ENCODE measurements at regions not wholly inside any gene's neighbourhood (a gene's known extent, or its start where the extent isn't known, plus 50 kb on each side); places are given as distances from the start of the nearest gene placed in this dataset.

GRCh38 chr2:16291226-16291625 is 350.9 kb downstream of the MYCN start:
- no peak for DNase-seq

- no peak for DNase-seq
Observed at GRCh38 chr2:16290311-16291020, 350.1 kb downstream of the MYCN start.

GRCh38 chr2:16288371-16289112 is 348.2 kb downstream of the MYCN start:
- no peak for DNase-seq

- no peak for DNase-seq
Observed at GRCh38 chr2:16287831-16288230, 347.5 kb downstream of the MYCN start.

GRCh38 chr2:16287281-16287680 is 346.9 kb downstream of the MYCN start:
- no peak for DNase-seq

GRCh38 chr2:16285813-16286510 is 345.6 kb downstream of the MYCN start:
- DNase-seq, result no peak

- no peak for DNase-seq
Observed at GRCh38 chr2:16284941-16285625, 344.7 kb downstream of the MYCN start.

- DNase-seq, result no peak
Observed at GRCh38 chr2:16283071-16283850, 342.9 kb downstream of the MYCN start.

GRCh38 chr2:16282511-16282910 is 342.2 kb downstream of the MYCN start:
- DNase-seq, result no peak

- DNase-seq, result peak; percentile 31
Observed at GRCh38 chr2:16281451-16282335, 341.3 kb downstream of the MYCN start.

GRCh38 chr2:16280081-16280480 is 339.7 kb downstream of the MYCN start:
- DNase-seq, result no peak

GRCh38 chr2:16279641-16280040 is 339.3 kb downstream of the MYCN start:
- DNase-seq, result no peak

GRCh38 chr2:16279201-16279570 is 338.8 kb downstream of the MYCN start:
- DNase-seq, result no peak

- no peak for DNase-seq
Observed at GRCh38 chr2:16278421-16279200, 338.3 kb downstream of the MYCN start.

- DNase-seq, result no peak
Observed at GRCh38 chr2:16277117-16277516, 336.8 kb downstream of the MYCN start.

- DNase-seq, result no peak
Observed at GRCh38 chr2:16275661-16276060, 335.3 kb downstream of the MYCN start.

GRCh38 chr2:16275131-16275530 is 334.8 kb downstream of the MYCN start:
- no peak for DNase-seq

- no peak for DNase-seq
Observed at GRCh38 chr2:16273111-16273510, 332.8 kb downstream of the MYCN start.

GRCh38 chr2:16272038-16272788 is 331.9 kb downstream of the MYCN start:
- DNase-seq, result no peak
